Retina (tissue), 1 donor: ENCODE measurements at regions not wholly inside any gene's neighbourhood (a gene's known extent, or its start where the extent isn't known, plus 50 kb on each side); places are given as distances from the start of the nearest gene placed in this dataset.

ENCODE experiments used
- DNase-seq: peaks from one replicate; pipeline ENCODE4 v3.0.0-alpha.2; 2016

- DNase-seq = peak; percentile 51
These were observed 84.5 kb upstream of the ATP10A start for GRCh38 chr15:25947323-25948314.

DNA sequence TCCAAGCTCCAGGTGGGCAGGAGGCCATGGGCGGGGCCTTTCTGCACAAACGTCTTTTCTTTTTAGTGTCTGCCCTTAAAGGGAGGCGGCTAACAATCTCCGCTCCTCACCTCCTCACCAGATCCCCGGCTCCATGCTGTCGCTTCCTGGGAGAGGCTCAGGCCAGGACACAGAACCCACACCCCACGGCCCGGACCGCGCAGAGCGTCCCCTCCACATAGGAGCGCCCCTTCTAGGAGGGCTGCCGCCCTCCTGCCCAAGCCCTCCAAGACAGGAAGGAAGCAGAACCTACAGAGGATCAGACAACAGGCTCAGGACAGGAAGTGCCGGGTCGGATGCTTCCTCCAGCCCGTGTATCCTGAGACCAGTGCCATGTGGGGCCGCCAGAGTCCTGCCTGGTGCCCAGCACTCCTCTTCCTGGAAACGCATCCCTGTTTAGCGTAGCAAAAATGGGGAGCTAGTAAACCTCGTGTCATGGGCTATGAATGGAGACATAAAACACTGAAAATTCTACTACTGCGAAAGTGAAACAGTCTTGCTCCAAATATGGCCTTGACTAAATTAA, 83.2 kb upstream of the ATP10A start:
- DNase-seq = no peak

DNA sequence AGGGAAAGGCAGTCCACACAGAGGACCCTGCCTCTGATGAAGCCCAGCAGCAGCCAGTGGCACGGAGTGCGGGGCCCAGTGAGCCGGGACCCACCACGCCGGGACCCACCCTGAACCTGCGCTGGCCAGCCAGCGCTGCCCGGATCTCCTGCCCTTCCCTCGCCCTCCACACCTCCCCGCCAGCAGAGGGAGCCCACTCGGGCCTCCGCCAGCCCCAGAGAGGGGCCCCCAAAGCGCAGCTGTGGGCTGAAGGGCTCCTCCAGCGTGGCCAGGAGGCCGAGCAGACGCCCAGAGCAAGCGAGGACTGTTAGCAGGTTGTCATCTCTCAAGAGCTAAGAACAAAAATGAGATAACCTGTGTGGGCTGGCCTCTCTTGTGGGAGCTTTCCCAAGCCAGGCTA, 81.3 kb upstream of the ATP10A start:
- no peak for DNase-seq

- no peak for DNase-seq
These were observed 80.7 kb upstream of the ATP10A start for GRCh38 chr15:25943831-25944230.

DNA sequence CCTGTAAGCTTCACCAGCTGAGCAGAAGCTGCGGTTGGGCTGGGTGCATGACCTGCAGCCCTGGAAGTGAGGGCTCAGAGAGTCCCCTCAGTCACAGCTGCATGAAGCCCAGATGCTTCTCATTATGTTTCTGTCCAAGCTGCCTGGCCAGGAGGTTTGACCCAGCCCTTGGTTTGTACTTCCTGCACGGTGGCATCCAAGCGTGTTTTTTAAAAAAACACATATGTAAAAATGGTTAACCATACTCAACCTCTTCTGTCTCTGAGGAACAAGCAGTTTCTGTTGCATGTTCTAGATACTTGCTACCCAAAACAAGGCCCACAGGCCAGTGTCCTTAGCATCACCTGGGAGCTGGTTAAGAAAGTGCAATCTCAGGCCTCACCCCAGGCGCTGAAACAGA, 76.0 kb upstream of the ATP10A start:
- no peak for DNase-seq

DNA sequence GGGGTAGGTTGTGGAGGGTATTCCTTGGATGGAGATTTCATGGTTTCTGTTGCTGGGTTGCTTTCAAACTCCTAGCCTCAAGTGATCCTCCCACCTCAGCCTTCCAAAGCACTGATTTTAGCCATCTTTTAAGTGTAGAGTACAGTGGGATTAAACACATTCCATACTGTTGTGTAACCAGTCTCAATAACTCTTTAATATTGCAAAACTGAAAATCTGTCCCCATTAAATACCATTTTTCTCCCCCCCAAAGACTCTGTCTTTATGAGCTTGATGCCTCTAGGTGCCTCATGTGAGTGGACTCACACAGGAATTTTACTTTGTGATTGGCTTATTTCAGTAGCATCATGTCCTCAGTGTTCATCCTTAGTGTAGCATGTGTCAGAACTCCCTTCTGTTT, 74.7 kb upstream of the ATP10A start:
- no peak for DNase-seq

DNA sequence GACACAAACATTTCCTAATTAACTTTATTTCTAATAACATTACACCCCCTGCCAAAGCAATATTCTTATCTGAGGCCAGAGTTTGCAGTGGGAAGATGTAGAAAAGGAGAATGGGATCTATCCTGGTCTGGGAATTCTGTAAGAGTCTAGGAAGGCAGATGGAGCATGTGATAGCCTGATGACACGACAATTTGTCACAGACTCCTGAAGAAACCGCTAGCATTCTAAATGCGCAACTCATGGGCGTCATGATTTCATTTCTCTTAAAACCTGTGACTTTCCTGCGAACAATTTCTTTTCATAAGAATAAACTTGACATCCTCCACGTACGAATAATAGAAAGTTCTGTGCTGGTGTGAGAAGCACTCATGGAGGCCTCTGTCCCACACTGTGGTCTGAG, 72.9 kb upstream of the ATP10A start:
- DNase-seq = no peak

- DNase-seq = peak; percentile 82
These were observed 70.5 kb upstream of the ATP10A start for GRCh38 chr15:25933456-25934158.

DNA sequence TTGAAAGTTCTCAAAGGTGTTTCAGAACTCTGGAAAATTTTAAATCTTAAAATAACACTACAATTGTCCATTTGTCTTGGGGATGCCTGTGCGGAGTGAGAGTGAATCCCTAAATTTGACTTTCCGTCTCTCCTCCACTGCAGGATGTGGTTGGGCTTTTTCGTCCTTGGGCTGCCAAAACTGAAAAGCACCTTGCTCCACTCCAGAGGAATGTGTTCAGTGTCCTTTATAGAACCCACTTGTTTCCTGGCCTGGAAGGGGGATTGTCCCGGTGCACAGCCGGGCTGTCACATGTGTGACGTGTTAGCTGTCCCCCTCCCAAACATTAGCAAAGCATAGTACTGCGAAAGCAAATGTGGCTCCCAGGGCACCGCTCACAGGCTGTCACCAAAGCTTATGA, 69.6 kb upstream of the ATP10A start:
- DNase-seq = peak; percentile 6

DNA sequence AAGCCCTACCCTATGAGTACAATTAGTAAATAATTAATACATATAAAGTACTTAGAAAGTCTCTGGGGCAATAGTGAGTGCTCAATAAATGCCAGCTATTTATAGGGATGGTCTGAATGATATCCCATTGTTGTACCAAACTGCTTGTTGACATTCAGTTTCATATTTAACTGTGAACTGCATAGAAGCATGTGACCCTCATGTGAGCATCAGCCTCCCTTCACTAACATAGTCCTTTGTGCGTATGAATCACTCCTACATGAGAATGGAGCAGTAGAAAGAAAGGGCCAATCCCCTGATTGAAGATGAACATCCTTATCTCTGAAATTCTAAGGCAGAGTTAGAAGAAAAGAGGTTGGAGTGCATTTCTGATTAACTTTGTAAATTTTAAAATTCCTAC, 68.7 kb upstream of the ATP10A start:
- DNase-seq = no peak

- no peak for DNase-seq
These were observed 67.8 kb upstream of the ATP10A start for GRCh38 chr15:25930931-25931330.
